CD8-positive, alpha-beta memory T cell (primary cell): ENCODE measurements at regions not wholly inside any gene's neighbourhood (a gene's known extent, or its start where the extent isn't known, plus 50 kb on each side); places are given as distances from the start of the nearest gene placed in this dataset.
"Not testable (repeated sequence)": the region's sequence is repeated elsewhere in the genome, so short reads cannot be mapped to it uniquely, and the experiment has no call there.

Source experiments
- CTCF ChIA-PET: fragments of 350-600 bp; sonication (Branson Sonifier 250); formaldehyde crosslinking; loops from one replicate; lab custom pipeline; 2021; ENCODE audit warnings: antibody characterized with exemption; lab: Charles Lee
- POLR2A ChIA-PET: fragments of 350-600 bp; sonication (Branson Sonifier 250); formaldehyde crosslinking; loops from one replicate; lab custom pipeline; 2021; ENCODE audit warnings: antibody characterized with exemption; lab: Charles Lee
- DNase-seq, 5 donors: peaks; one replicate each; pipeline versions ENCODE4 v3.0.0 to v3.0.0-alpha.2; 2020 to 2022; ENCODE audit warnings: mixed read lengths in 1 of 5
- H3K27ac ChIP-seq: one replicate; pipeline ENCODE4 v1.7.0; 2013; ENCODE audit warnings: low read depth, mild to moderate bottlenecking, low read length, moderate library complexity
- H3K27me3 ChIP-seq: 2 replicates; pipeline ENCODE4 v1.7.0; 2013; ENCODE audit warnings: low read length, mild to moderate bottlenecking; ENCODE audit not compliant: insufficient read depth, poor library complexity, severe bottlenecking
- H3K36me3 ChIP-seq: 2 replicates; pipeline ENCODE4 v1.7.0; 2013; ENCODE audit warnings: mild to moderate bottlenecking, low read length, moderate library complexity; ENCODE audit not compliant: insufficient read depth
- H3K4me1 ChIP-seq: 2 replicates; pipeline ENCODE4 v1.7.0; 2013; ENCODE audit warnings: mild to moderate bottlenecking, low read length, moderate library complexity; ENCODE audit not compliant: insufficient read depth
- H3K4me3 ChIP-seq: 2 replicates; pipeline ENCODE4 v1.7.0; 2013; ENCODE audit warnings: mild to moderate bottlenecking, low read length
- H3K9me3 ChIP-seq: 2 replicates; pipeline ENCODE4 v1.7.0; 2013; ENCODE audit warnings: mild to moderate bottlenecking, low read length
- H3K27ac Mint-ChIP-seq, 8 donors: one replicate each; pipeline ENCODE4 v1.8.0; 2020 to 2021; ENCODE audit warnings: mixed read lengths in 8 of 8, mild to moderate bottlenecking in 6 of 8, inconsistent platforms in 3 of 8, moderate library complexity in 3 of 8
- H3K27me3 Mint-ChIP-seq, 2 donors: one replicate each; pipeline ENCODE4 v1.8.0; 2020 to 2021; ENCODE audit warnings: mixed read lengths in 2 of 2, mild to moderate bottlenecking in 1 of 2, moderate library complexity in 1 of 2
- H3K36me3 Mint-ChIP-seq, 3 donors: one replicate each; pipeline ENCODE4 v1.8.0; 2020 to 2021; ENCODE audit warnings: mixed read lengths in 3 of 3, inconsistent platforms in 1 of 3, mild to moderate bottlenecking in 1 of 3
- H3K4me1 Mint-ChIP-seq, 3 donors: one replicate each; pipeline ENCODE4 v1.8.0; 2020 to 2021; ENCODE audit warnings: mixed read lengths in 3 of 3, inconsistent platforms in 1 of 3, mild to moderate bottlenecking in 1 of 3
- H3K4me3 Mint-ChIP-seq, 7 donors: one replicate each; pipeline ENCODE4 v1.8.0; 2020 to 2021; ENCODE audit warnings: mixed read lengths in 7 of 7, mild to moderate bottlenecking in 6 of 7, moderate library complexity in 4 of 7, inconsistent platforms in 2 of 7
- H3K9me3 Mint-ChIP-seq, 5 donors: one replicate each; pipeline ENCODE4 v1.8.0; 2020 to 2022; ENCODE audit warnings: mixed read lengths in 5 of 5, mild to moderate bottlenecking in 3 of 5, moderate library complexity in 2 of 5, inconsistent platforms in 1 of 5

GRCh38 chr4:117740736-117741135, 293.6 kb upstream of the NDST3 start:
- Mint-ChIP-seq H3K4me1 (no peaks in the 10 kb centered on the region), H3K27me3 (peaks cover 0 to 1% of the 10 kb centered on the region in 2 donors), H3K27ac (no peak overlapping the region), H3K4me3 (no peak overlapping the region), H3K36me3 (no peaks in the 10 kb centered on the region), H3K9me3 (peaks cover 2 to 16% (median 3%) of the 10 kb centered on the region in 5 donors)
- ChIA-PET POLR2A (no interaction called here), CTCF (no interaction called here)
- Histone ChIP-seq H3K9me3 (no peaks in the 10 kb centered on the region), H3K4me1 (no peaks in the 10 kb centered on the region), H3K4me3 (no peak overlapping the region), H3K36me3 (no peaks in the 10 kb centered on the region), H3K27me3 (no peaks in the 10 kb centered on the region), H3K27ac (no peak overlapping the region)
- DNase-seq: no peak

- H3K36me3 ChIP-seq, H3K4me1 ChIP-seq, H3K27me3 Mint-ChIP-seq, H3K27ac ChIP-seq, H3K4me1 Mint-ChIP-seq, H3K4me3 ChIP-seq, H3K9me3 ChIP-seq, H3K36me3 Mint-ChIP-seq, DNase-seq, CTCF ChIA-PET, H3K9me3 Mint-ChIP-seq, H3K4me3 Mint-ChIP-seq, POLR2A ChIA-PET, H3K27ac Mint-ChIP-seq, H3K27me3 ChIP-seq: not testable (repeated sequence)
Observed at GRCh38 chr4:117745379-117745778, 288.9 kb upstream of the NDST3 start.

GRCh38 chr4:117755438-117755837, 278.8 kb upstream of the NDST3 start:
- ChIA-PET CTCF (no interaction called here), POLR2A (no interaction called here)
- peaks cover 5 to 29% (median 7%) of the 10 kb centered on the region in 5 donors for H3K9me3 Mint-ChIP-seq
- H3K27ac Mint-ChIP-seq: no peak overlapping the region
- no peaks in the 10 kb centered on the region for H3K36me3 Mint-ChIP-seq
- H3K27me3 Mint-ChIP-seq: no peaks in the 10 kb centered on the region
- H3K4me1 ChIP-seq: no peaks in the 10 kb centered on the region
- no peaks in the 10 kb centered on the region for H3K36me3 ChIP-seq
- H3K9me3 ChIP-seq: no peaks in the 10 kb centered on the region
- H3K4me3 Mint-ChIP-seq: no peak overlapping the region
- H3K27ac ChIP-seq: no peak overlapping the region
- no peak overlapping the region for H3K4me3 ChIP-seq
- DNase-seq: no peak
- no peaks in the 10 kb centered on the region for H3K27me3 ChIP-seq
- H3K4me1 Mint-ChIP-seq: no peaks in the 10 kb centered on the region

- ChIA-PET CTCF (no interaction called here), POLR2A (no interaction called here)
- Mint-ChIP-seq H3K4me1 (no peaks in the 10 kb centered on the region), H3K27me3 (no peaks in the 10 kb centered on the region), H3K36me3 (no peaks in the 10 kb centered on the region), H3K27ac (no peak overlapping the region), H3K4me3 (no peak overlapping the region), H3K9me3 (peaks cover 0 to 3% (median under 1%) of the 10 kb centered on the region in 5 donors)
- Histone ChIP-seq H3K27me3 (no peaks in the 10 kb centered on the region), H3K4me1 (no peaks in the 10 kb centered on the region), H3K9me3 (no peaks in the 10 kb centered on the region), H3K27ac (no peak overlapping the region), H3K36me3 (no peaks in the 10 kb centered on the region), H3K4me3 (no peak overlapping the region)
- no peak for DNase-seq
Observed at GRCh38 chr4:117768610-117769009, 265.7 kb upstream of the NDST3 start.

GRCh38 chr4:117770269-117771102, 263.8 kb upstream of the NDST3 start:
- H3K4me3 ChIP-seq: no peak overlapping the region
- no peaks in the 10 kb centered on the region for H3K4me1 Mint-ChIP-seq
- no peaks in the 10 kb centered on the region for H3K27me3 Mint-ChIP-seq
- no peak overlapping the region for H3K27ac Mint-ChIP-seq
- no peaks in the 10 kb centered on the region for H3K4me1 ChIP-seq
- H3K9me3 ChIP-seq: no peaks in the 10 kb centered on the region
- no peaks in the 10 kb centered on the region for H3K36me3 Mint-ChIP-seq
- DNase-seq: no peak
- ChIA-PET CTCF (no interaction called here), POLR2A (no interaction called here)
- H3K4me3 Mint-ChIP-seq: no peak overlapping the region
- H3K27ac ChIP-seq: no peak overlapping the region
- H3K27me3 ChIP-seq: no peaks in the 10 kb centered on the region
- no peaks in the 10 kb centered on the region for H3K36me3 ChIP-seq
- H3K9me3 Mint-ChIP-seq: peaks cover 0 to 6% (median 0%) of the 10 kb centered on the region in 5 donors

GRCh38 chr4:117771647-117772337, 262.5 kb upstream of the NDST3 start:
- H3K36me3 Mint-ChIP-seq: no peaks in the 10 kb centered on the region
- H3K4me3 ChIP-seq: no peak overlapping the region
- no peaks in the 10 kb centered on the region for H3K27me3 Mint-ChIP-seq
- no peak overlapping the region for H3K27ac ChIP-seq
- H3K36me3 ChIP-seq: no peaks in the 10 kb centered on the region
- POLR2A ChIA-PET: no interaction called here
- H3K27me3 ChIP-seq: no peaks in the 10 kb centered on the region
- H3K4me1 Mint-ChIP-seq: no peaks in the 10 kb centered on the region
- DNase-seq: no peak
- H3K27ac Mint-ChIP-seq: no peak overlapping the region
- CTCF ChIA-PET: no interaction called here
- H3K9me3 ChIP-seq: no peaks in the 10 kb centered on the region
- H3K4me1 ChIP-seq: no peaks in the 10 kb centered on the region
- no peak overlapping the region for H3K4me3 Mint-ChIP-seq
- H3K9me3 Mint-ChIP-seq: peaks cover 0 to 6% (median 0%) of the 10 kb centered on the region in 5 donors

- Mint-ChIP-seq H3K4me1 (no peaks in the 10 kb centered on the region), H3K27me3 (no peaks in the 10 kb centered on the region), H3K36me3 (no peaks in the 10 kb centered on the region), H3K4me3 (no peak overlapping the region), H3K27ac (no peak overlapping the region), H3K9me3 (peaks cover 0 to 12% (median 0%) of the 10 kb centered on the region in 5 donors)
- CTCF ChIA-PET: no interaction called here
- POLR2A ChIA-PET: no interaction called here
- H3K9me3 ChIP-seq: no peaks in the 10 kb centered on the region
- H3K36me3 ChIP-seq: no peaks in the 10 kb centered on the region
- no peak for DNase-seq
- H3K4me3 ChIP-seq: no peak overlapping the region
- H3K27me3 ChIP-seq: no peaks in the 10 kb centered on the region
- no peaks in the 10 kb centered on the region for H3K4me1 ChIP-seq
- H3K27ac ChIP-seq: no peak overlapping the region
Observed at GRCh38 chr4:117773064-117773936, 261.0 kb upstream of the NDST3 start.

- Histone ChIP-seq H3K36me3 (no peaks in the 10 kb centered on the region), H3K4me1 (no peaks in the 10 kb centered on the region), H3K27ac (no peak overlapping the region), H3K9me3 (no peaks in the 10 kb centered on the region), H3K4me3 (no peak overlapping the region), H3K27me3 (no peaks in the 10 kb centered on the region)
- CTCF ChIA-PET: no interaction called here
- no peak overlapping the region for H3K4me3 Mint-ChIP-seq
- peaks cover 0 to 13% (median 0%) of the 10 kb centered on the region in 5 donors for H3K9me3 Mint-ChIP-seq
- no peaks in the 10 kb centered on the region for H3K36me3 Mint-ChIP-seq
- no peaks in the 10 kb centered on the region for H3K27me3 Mint-ChIP-seq
- DNase-seq: no peak
- H3K4me1 Mint-ChIP-seq: no peaks in the 10 kb centered on the region
- POLR2A ChIA-PET: no interaction called here
- H3K27ac Mint-ChIP-seq: no peak overlapping the region
Observed at GRCh38 chr4:117777721-117778120, 256.6 kb upstream of the NDST3 start.
